ENCODE measurements at regions not wholly inside any gene's neighbourhood (a gene's known extent, or its start where the extent isn't known, plus 50 kb on each side); places are given as distances from the start of the nearest gene placed in this dataset.
"Not testable (repeated sequence)": the region's sequence is repeated elsewhere in the genome, so short reads cannot be mapped to it uniquely, and the experiment has no call there.

DNA sequence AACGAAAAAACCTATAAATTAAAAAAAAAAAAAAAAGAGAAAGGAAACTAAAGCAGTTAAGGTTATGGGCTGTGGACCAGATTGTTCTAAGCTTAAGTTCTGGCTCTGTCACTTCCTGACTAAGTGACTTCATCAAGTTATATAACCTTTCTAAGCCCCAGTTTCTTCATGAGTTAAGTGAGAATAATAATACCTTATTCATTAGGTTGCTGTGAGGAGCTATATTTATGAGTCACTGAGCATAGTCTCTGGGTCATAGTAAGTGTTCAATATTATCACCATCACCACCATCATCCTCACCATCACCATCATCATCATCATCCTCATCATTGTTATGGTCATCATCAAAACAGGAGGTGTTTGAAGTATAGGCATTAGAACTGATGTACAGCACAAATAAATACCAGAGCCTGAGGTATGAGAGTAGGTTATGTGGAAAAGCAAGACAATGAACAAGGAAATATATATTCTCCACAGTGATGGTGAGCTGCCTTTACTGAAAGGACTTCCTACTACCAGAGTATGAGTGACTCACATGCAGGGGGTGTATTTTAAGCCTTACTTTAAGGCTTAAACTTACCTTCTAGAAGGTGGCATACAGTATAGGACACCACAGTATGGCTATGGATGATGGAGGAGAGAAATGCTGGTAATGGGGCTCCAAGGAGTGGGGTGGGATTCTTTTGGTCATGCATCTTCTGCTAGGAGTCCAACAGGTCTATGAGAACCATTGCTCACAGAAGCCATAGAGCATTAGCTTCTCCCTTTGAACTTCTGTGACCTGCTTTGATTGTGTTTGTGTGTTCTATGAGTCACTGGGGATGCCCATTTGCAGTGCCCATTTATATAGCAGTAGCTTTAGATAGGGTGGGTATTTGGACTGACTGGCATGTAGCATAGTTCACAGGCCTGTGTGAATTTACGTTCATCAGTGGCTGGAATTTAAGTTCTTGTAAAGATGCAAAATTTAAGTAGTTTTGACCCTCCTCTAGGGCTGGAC is 104.4 kb downstream of the KLF5 start:
- DNase-seq = no peak

DNA sequence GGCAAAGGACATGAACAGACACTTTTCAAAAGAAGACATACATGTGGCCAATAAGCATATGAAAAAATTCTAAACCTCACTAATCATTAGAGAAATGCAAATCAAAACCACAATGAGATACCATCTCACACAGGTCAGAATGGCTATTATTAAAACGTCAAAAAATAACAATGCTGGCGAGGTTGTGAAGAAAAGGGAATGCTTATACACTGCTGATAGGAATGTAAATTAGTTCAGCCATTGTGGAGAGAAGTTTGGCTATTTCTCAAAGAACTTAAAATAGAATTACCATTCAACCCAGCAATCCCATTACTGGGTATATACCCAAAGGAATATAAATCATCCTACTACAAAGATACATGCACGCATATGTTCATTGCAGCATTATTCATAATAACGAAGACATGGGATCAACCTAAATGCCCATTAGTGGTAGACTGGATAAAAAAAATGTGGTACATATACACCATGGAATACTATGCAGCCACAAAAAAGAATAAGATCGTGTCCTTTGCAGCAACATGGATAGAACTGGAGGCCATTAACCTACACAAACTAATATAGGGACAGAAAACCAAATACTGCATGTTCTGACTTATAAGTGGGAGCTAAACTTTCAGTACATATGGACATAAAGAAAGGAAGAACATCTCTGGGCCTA is 101.7 kb downstream of the KLF5 start:
- DNase-seq = not testable (repeated sequence)

DNA sequence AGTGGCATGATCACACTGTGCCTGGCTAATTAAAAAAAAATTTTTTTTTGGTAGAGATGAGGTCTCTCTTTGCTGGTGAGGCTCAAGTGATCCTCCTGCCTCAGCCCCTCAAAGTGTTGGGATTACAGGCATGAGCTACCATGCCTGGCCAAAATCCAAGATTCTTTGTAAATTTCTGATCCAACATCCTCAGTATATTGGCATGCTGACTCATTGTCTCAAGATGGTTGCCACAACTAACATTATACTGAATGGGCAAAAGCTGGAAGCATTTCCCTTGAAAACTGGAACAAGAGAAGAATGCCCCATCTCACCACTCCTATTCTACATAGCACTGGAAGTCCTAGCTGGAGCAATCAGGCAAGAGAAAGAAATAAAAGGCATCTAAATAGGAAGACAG is 100.0 kb downstream of the KLF5 start:
- no peak for DNase-seq

DNA sequence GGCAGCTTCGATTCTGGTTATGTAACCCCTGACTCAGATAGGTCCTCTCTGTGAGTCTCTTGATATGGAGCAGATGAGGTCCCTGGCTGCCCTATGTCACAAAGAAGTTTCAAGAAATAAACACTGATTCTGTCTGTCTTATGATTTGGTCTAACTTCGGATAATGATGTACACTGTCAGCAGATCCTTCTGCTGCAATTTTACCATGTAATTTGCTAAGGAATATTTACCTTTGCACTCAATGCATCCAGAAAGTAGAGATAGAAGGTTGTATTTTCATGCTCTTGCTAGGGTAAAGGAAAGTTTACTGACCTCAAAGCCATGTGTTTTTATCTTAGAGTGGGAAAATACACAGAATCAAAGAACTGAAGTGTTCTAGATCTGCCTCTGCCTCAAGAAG is 98.2 kb downstream of the KLF5 start:
- no peak for DNase-seq

DNA sequence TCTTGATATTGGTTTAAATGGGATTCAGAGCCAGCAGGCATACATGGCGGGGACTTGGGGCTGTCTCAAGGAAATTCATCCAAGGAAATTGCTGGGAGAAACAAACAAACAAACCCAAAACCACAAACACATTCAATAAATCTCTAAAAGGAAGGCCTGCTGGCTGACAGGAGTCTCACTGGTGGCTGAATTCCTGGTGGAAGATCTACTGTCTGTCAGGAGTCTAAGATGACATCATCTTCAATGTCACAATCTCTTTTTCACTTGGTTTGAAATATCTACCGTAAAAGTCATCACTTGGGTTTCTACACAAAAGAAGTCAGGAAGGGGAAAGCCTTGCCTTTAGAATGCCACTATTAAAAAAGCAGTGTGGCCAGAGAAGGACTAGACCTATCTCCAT is 87.9 kb downstream of the KLF5 start:
- DNase-seq = no peak

DNA sequence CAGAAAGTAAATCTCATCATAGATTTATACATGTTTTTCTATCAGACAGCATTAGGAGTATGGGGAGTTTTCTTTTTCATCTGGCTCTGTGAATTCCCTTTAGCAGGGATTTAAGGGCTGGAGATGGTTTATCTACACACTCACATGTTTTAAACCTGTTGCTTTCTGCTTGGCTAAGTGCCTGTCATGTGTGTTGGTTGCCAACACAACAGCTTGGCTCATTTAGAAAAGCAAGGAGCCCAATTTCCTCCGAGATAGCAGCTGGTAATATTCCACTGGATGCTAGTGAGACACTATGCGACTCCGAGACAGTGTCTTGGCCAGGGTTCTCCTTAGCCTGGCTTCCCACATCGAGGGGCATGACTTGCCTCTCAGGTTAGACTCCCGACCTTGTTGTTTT is 83.3 kb downstream of the KLF5 start:
- DNase-seq = peak; percentile 39

DNA sequence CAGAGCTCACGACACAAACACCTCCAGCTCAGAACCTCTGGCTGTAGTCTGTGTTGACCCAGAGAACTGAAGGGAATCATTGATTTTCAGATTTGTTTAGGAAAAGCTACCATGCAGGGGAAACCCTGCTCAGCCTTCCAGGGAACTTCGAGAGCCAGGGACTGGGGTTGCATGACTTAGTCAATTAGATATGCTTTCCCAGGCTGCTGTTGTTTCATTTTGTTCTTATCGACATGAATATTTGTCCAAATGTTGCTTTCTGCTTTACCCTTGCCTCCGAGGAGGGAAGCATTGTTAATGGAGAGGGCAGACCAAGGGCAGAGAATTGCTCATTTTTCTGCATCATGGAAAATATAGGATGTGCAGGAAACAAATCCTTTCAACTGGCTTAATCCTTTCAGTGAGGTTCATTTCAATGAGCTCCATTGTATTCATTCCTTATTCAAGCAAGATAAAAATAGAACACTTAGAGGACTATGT is 82.5 kb downstream of the KLF5 start:
- DNase-seq = no peak

DNA sequence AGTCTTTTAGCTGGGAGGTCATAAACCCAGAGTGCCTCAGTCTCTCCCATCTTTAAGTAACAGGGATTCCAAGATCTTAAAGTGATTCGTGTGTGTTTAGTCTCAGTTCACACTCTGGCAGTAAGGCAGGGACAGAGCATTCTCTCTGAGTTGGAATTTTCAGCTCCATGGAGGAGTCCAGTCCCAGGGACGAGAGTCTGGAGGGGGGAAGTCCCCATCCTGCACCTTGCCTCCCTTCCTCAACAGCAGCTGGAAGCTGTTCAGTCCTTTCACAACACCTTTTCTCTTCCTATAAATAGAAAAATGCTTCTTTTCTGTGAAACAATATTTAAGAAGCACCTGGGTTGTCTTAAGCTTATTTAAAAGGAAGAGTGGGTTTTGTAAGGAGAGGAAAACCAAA is 82.0 kb downstream of the KLF5 start:
- no peak for DNase-seq

DNA sequence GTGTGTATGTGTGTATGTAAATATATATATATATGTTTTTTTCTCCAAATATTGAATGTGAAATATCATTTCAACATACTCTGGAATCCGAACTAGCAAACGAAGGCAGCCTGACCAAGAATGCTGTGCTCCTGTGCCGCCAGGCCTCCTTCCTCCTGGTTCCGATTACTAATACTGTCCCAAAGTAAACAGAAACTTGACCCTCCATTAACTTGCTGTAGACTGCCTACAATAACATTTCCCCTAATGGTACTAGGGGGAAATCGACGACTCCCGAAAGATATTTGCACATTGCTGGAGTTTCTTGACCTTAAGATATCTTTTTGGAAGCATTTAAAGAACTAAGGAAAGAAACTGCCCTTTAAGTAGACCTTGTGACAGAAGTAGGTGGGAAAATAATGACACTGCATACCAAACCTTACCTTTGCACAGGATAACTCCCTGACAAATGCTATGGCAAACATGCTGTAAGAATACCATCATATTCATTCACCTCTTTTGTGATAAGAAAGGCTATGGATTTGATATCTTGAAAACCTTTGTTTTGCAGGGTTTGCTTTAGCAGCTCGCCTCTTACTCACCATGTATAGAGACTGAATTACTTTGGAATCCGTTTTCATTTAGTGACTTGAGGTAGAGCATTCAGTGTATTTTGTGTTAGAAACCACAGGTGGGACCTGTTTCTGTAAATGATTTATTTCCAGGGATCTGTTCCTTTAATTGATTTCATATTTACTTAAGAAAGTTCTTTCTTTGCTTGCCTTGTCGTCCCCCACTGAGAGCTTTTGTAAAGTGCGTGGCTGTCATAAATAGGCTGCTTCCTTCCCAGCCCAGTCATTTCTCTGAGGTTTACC is 80.1 kb downstream of the KLF5 start:
- no peak for DNase-seq

DNA sequence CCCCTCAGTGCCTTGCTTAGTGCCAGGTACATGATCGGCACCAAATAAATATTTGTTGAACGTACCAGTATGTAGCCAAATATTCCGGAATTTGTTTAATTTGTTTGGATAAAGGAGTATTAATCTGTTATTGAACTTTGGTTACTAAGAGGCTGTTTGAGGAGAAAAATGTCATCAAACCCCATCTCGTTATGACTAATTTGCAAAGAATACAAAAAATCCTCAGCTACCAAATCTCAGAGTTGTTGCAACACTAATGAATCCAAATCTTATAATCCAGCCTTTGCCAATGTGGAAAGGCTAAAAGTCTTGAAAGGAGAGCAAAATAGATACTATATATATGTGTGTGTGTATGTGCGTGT is 79.5 kb downstream of the KLF5 start:
- DNase-seq = no peak

DNA sequence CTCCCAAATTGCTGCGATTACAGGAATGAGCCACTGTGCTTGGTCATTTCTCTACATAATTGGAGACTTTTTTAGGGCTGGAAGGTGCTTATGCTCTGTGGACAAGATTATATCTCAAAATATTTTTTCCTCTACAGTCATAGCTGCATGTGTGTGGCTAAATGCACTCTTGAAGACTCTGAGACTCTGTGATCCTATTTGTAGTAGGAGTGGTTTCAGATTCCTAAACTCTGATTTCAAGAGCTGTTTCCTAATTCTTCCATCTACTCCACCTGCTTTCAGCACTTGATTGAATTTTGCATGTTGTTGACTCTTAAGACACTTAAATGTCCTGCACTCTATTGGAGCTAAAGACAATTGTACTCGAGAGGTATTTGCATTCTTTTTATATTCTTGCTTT is 78.0 kb downstream of the KLF5 start:
- DNase-seq = no peak

DNA sequence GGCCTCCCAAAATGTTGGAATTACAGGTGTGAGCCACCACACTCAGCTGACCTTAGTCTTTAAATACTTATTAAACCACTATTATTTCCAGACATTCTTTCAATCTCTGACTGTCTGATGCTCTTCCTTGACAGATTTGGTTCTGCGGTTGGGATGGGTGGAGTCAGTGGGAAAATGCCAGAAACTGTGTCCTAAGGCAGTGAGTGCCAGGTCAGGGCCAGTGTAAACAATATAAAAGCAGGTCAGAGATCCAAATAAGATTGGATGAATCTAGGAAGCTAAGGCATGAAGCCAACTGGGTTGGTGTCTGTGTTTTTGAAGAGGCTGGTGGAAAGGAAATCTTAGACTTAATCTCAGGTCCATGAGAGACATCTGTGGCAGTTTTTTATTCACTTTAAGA is 74.7 kb downstream of the KLF5 start:
- DNase-seq = no peak

DNA sequence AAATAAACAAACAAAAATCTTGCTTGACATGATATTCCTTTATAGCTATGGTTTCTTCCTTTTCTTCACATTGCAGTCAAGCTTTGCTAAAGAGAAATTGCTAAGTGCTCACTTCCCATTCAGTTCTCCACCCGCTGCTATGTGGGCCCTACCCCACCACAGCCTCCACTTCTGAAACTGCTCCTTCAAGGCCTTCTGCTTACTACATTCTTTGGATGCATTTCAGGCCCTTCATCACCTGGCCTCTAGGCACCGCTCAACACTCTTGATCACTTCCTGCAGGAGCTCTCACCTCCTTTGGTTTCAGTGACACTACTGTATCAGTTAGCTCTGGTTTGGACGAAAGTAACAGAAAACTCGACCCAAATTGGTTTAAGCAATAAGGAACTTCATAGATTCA is 72.4 kb downstream of the KLF5 start:
- no peak for DNase-seq

DNA sequence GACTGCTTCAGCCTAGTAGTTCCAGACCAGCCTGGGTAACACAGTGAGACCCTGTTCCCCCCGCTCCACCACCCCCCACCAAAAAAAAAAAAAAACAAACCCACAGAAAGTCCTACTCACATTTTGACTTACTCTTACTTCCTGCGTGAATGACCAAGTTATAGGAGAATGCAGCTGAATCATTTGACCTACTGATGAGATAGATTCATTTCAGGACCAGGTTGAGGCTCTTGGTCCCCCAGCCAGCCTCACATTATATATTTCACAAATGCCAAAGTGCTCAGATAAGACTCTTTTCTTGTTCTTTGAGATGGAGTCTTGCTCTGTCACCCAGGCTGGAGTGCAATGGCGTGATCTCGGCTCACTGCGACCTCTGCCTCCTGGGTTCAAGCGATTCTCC is 70.2 kb downstream of the KLF5 start:
- no peak for DNase-seq
